ENCODE measurements at regions not wholly inside any gene's neighbourhood (a gene's known extent, or its start where the extent isn't known, plus 50 kb on each side); places are given as distances from the start of the nearest gene placed in this dataset.
"Not testable (repeated sequence)": the region's sequence is repeated elsewhere in the genome, so short reads cannot be mapped to it uniquely, and the experiment has no call there.

- H3K4me1 ChIP-seq (ENCODE audit: low read depth); ATAC-seq; H3K4me3 ChIP-seq; intact Hi-C loops (cut with DNase I, micrococcal nuclease); H3K9me3 ChIP-seq; H3K36me3 ChIP-seq (ENCODE audit: low read depth); DNase-seq: not testable (repeated sequence)
These were observed 56.2 kb upstream of the CCZ1B start for GRCh38 chr7:6882321-6882721.

DNA sequence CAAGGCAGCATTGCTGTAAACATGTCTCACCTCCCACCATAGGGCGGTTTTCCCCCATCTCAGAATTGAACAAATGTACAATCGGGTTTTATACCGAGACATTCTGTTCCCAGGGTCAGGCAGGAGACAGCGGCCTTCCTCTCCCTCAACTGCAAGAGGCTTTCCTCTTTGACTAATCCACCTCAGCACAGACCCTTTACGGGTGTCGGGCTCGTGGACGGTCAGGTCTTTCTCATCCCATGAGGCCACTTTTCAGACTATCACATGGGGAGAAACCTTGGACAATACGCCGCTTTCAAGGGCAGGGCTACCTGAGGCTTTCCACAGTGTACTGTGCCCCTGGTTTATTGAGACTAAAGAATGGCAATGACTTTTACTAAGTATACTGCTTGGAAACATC lies 57.7 kb upstream of the CCZ1B start:
- DNase-seq; H3K4me3 ChIP-seq; intact Hi-C loops (cut with DNase I, micrococcal nuclease); H3K9me3 ChIP-seq; ATAC-seq; H3K36me3 ChIP-seq (ENCODE audit: low read depth); H3K4me1 ChIP-seq (ENCODE audit: low read depth): not testable (repeated sequence)

- H3K9me3 ChIP-seq, result no peaks in the 10 kb centered on the region
- H3K36me3 ChIP-seq (ENCODE audit: low read depth), result no peaks in the 10 kb centered on the region
- intact Hi-C loops (cut with DNase I, micrococcal nuclease), result no loop called here
- ATAC-seq (no peak), DNase-seq (no peak)
- H3K4me1 ChIP-seq (ENCODE audit: low read depth), result no peaks in the 10 kb centered on the region
- no peak for TF ChIP-seq CTCF (IDR thresholded peaks at IDR 0.05)
- no peak overlapping the region for H3K4me3 ChIP-seq
These were observed 60.1 kb upstream of the CCZ1B start for GRCh38 chr7:6886198-6886597.

DNA sequence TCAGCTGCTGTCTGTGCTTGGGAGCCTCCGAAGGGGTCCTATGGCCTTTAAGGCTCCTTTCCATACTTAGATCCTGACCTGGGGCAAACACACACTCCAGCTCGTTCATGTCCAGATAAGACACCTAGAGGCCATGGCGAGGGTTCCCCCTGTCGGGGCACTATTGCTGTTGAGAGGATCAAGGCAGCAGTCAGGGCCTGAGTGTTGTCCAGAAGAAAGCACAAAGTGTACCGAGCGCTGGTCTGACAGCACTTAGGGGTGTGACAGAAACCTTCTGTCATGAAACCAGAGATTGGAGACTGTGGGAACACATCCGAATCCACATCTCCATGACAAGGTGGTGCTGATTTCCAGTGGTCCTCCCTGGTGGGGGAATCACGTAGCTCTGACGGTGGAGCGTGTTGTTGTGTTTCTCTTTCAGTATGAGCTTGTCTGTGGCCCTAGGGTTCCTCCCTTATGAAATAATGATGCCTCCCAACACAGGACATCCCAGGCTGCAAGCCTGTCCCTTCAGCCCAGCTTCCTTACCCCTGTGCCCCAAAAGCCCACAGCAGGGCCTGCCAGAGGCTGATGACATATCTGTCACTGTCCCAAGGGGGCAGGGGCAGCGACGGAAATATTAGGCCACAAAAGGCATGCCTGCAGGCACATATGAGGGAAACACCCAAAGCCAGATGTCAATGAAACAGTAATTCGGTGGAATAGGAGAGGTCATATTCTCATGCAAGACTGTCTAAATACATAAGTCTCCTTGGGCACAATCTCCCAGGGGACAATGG lies 62.4 kb upstream of the CCZ1B start:
- H3K4me3 ChIP-seq; ATAC-seq; intact Hi-C loops (cut with DNase I, micrococcal nuclease); H3K36me3 ChIP-seq (ENCODE audit: low read depth); DNase-seq; H3K4me1 ChIP-seq (ENCODE audit: low read depth); H3K9me3 ChIP-seq: not testable (repeated sequence)

DNA sequence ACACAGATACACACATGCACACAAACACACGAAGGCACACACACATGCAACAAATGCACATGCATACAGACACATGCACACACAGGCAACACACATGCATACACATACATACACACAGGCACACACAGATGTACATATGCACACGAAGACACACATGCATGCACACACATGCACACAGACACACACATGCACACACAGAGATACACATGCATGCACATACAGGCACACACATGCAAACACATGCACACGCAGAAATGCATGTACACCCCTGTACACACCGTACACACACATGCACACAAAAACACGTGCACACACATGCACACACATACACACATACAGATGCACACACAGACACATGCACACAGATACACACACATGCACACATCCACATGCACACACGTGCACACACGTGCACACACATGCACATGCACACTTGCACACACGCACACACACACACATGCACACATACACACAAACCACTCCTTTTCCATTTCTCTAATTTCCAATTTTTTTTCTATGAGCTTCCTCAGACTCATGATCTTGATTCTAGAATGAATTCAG lies 63.3 kb upstream of the CCZ1B start:
- intact Hi-C loops (cut with DNase I, micrococcal nuclease), result no loop called here
- no peaks in the 10 kb centered on the region for H3K36me3 ChIP-seq (ENCODE audit: low read depth)
- no peak for DNase-seq

GRCh38 chr7:6902097-6902518 lies 76.0 kb upstream of the CCZ1B start:
- H3K36me3 ChIP-seq (ENCODE audit: low read depth); intact Hi-C loops (cut with DNase I, micrococcal nuclease); H3K4me1 ChIP-seq (ENCODE audit: low read depth); H3K9me3 ChIP-seq; H3K4me3 ChIP-seq; ATAC-seq: not testable (repeated sequence)
- DNase-seq, result peak in 1 of 3 donors; percentile 16

More for the DNA sequence above, 63.3 kb upstream of the CCZ1B start:
- Histone ChIP-seq H3K4me1 (ENCODE audit: low read depth) (no peaks in the 10 kb centered on the region), H3K9me3 (no peaks in the 10 kb centered on the region), H3K4me3 (no peak overlapping the region)
- no peak for ATAC-seq
- TF ChIP-seq CTCF (IDR thresholded peaks at IDR 0.05), result no peak

DNA sequence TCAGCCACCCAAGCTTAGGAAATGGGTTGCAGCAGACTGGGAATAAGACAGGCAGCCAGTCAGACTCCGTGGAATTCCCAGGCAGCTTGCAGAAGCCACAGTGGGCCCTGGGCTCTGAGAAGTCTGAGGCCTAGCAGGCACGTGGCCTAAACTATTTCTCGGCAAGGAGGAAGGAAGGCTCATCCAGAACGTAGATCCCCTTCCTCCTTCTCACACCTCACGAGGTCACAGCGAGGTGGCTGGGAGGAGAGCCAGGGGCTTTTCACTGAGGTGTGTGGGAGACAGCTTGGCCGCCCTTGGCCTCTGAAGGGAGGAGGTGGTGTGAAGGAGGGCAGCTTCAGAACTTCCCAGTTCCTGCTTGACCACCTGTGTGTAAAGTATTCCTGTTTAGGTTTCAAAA lies 77.2 kb upstream of the CCZ1B start:
- ATAC-seq, result not testable (repeated sequence)

DNA sequence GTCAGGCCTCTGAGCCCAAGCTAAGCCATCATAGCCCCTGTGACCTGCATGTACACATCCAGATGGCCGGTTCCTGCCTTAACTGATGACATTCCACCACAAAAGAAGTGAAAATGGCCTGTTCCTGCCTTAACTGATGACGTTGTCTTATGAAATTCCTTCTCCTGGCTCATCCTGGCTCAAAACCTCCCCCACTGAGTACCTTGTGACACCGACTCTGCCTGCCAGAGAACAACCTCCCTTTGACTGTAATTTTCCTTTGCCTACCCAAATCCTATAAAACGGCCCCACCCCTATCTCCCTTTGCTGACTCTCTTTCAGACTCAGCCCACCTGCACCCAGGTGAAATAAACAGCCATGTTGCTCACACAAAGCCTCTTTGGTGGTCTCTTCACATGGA lies 77.7 kb upstream of the CCZ1B start:
- H3K9me3 ChIP-seq; H3K4me1 ChIP-seq (ENCODE audit: low read depth); DNase-seq; ATAC-seq; H3K36me3 ChIP-seq (ENCODE audit: low read depth); intact Hi-C loops (cut with DNase I, micrococcal nuclease); H3K4me3 ChIP-seq: not testable (repeated sequence)

More for the DNA sequence above, 77.2 kb upstream of the CCZ1B start:
- H3K9me3 ChIP-seq; intact Hi-C loops (cut with DNase I, micrococcal nuclease); DNase-seq; H3K36me3 ChIP-seq (ENCODE audit: low read depth); H3K4me3 ChIP-seq; H3K4me1 ChIP-seq (ENCODE audit: low read depth): not testable (repeated sequence)

GRCh38 chr7:6917258-6917657 lies 91.2 kb upstream of the CCZ1B start:
- no peak for DNase-seq
- H3K9me3 ChIP-seq, result no peaks in the 10 kb centered on the region
- no peak for ATAC-seq
- no peak for TF ChIP-seq CTCF (IDR thresholded peaks at IDR 0.05)
- H3K36me3 ChIP-seq (ENCODE audit: low read depth), result no peaks in the 10 kb centered on the region
- no peaks in the 10 kb centered on the region for H3K4me1 ChIP-seq (ENCODE audit: low read depth)
- no peak overlapping the region for H3K4me3 ChIP-seq
- intact Hi-C loops (cut with DNase I, micrococcal nuclease), result no loop called here

- H3K36me3 ChIP-seq (ENCODE audit: low read depth); H3K4me1 ChIP-seq (ENCODE audit: low read depth); DNase-seq; ATAC-seq; H3K9me3 ChIP-seq; intact Hi-C loops (cut with DNase I, micrococcal nuclease); H3K4me3 ChIP-seq: not testable (repeated sequence)
These were observed 93.1 kb upstream of the CCZ1B start for GRCh38 chr7:6919169-6919568.

DNA sequence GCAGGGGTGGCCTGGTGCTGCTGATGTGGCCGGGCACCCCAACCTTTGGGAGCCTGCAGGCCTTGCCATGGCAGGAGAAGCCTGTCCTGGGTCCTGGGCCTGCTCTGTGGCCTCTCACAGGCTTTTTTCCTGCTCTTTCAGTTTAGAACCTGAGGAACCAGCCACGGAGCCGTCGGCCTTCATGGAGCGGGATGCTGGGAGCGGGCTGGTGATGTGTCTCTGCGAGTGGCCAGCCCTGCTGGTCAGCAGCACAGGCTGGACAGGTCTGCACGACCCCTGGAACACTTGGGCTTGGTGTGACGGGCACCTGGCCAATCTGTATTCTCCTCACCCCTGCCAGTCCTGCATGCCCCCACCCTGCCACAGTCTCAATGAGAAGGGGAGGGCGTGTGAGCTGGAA lies 98.4 kb upstream of the CCZ1B start:
- DNase-seq; H3K4me3 ChIP-seq; intact Hi-C loops (cut with DNase I, micrococcal nuclease); ATAC-seq; H3K36me3 ChIP-seq (ENCODE audit: low read depth); H3K4me1 ChIP-seq (ENCODE audit: low read depth); H3K9me3 ChIP-seq: not testable (repeated sequence)

Measured in mucosa of descending colon (tissue), 3 donors.